Gastrocnemius medialis (tissue), 4 donors: ENCODE measurements at regions not wholly inside any gene's neighbourhood (a gene's known extent, or its start where the extent isn't known, plus 50 kb on each side); places are given as distances from the start of the nearest gene placed in this dataset.
A peak's percentile ranks its signal among the peaks of the same experiment; 100 is the strongest.

ENCODE experiments used
- ATAC-seq, 2 donors: fragments of 150-250 bp; one replicate each; pipeline ENCODE4 v1.9.1; 2016
- DNase-seq, 2 donors: peaks; one replicate each; pipeline ENCODE4 v3.0.0-alpha.2; 2019
- H3K27ac ChIP-seq, 4 donors: fragments of 200-600 bp; sonication (generic); 1 replicate in 1 of 4; 2 replicates in 3 of 4; pipeline ENCODE4 v1.5.1; 2016 to 2018; ENCODE audit warnings: mild to moderate bottlenecking in 2 of 4, moderate library complexity in 1 of 4
- H3K27me3 ChIP-seq, 3 donors: fragments of 200-600 bp; sonication (generic) in 2 of 3; 1 replicate in 1 of 3; 2 replicates in 2 of 3; pipeline versions ENCODE4 v1.5.1 to v1.6.0; 2016 to 2019; ENCODE audit warnings: mild to moderate bottlenecking in 1 of 3, moderate library complexity in 1 of 3
- H3K36me3 ChIP-seq, 2 donors: fragments of 200-600 bp; sonication (generic) in 1 of 2; one replicate each; pipeline ENCODE4 v1.5.1; 2017 to 2018
- H3K4me1 ChIP-seq, 2 donors: fragments of 200-600 bp; sonication (generic) in 1 of 2; one replicate each; pipeline ENCODE4 v1.5.1; 2016 to 2017; ENCODE audit warnings: mild to moderate bottlenecking in 2 of 2
- H3K4me3 ChIP-seq, 4 donors: fragments of 200-600 bp; sonication (generic) in 3 of 4; 1 replicate in 1 of 4; 2 replicates in 3 of 4; pipeline ENCODE4 v1.5.1; 2016 to 2019; ENCODE audit warnings: mild to moderate bottlenecking in 2 of 4
- H3K9me3 ChIP-seq, 3 donors: fragments of 200-600 bp; sonication (generic) in 2 of 3; 1 replicate in 1 of 3; 2 replicates in 2 of 3; pipeline ENCODE4 v1.5.1; 2016 to 2019
- POLR2A ChIP-seq, 2 donors: fragments of 450-650 bp; IDR thresholded peaks; one replicate each; pipeline ENCODE4 v1.6.1; 2017; ENCODE audit warnings: antibody characterized with exemption in 2 of 2, mild to moderate bottlenecking in 2 of 2, moderate library complexity in 2 of 2
- in situ Hi-C, 4 donors: fragments of 200-750 bp; cut with MboI; loops; one replicate each; pipeline versions ENCODE4 v1.15.0 to v1.8.0; 2017; ENCODE audit warnings: low sequenced_read_pairs in 4 of 4
- intact Hi-C: fragments of 100-400 bp; cut with DNase I; formaldehyde crosslinking; loops from one replicate; pipeline ENCODE4 v1.15.1; 2023; ENCODE audit warnings: low total_unique reads
- TF ChIP-seq, protein P1 (sequence below), 5 experiments: fragments of 450-650 bp in 3 of 5; fragments of 200-600 bp in 2 of 5; sonication (generic) in 2 of 5; IDR thresholded peaks in 4 of 5; conservative IDR thresholded peaks in 1 of 5; 1 replicate in 4 of 5; 2 replicates in 1 of 5; pipeline ENCODE4 v1.5.1; 2016 to 2019; ENCODE audit warnings: antibody characterized with exemption in 5 of 5, mild to moderate bottlenecking in 3 of 5, moderate library complexity in 3 of 5

DNA sequence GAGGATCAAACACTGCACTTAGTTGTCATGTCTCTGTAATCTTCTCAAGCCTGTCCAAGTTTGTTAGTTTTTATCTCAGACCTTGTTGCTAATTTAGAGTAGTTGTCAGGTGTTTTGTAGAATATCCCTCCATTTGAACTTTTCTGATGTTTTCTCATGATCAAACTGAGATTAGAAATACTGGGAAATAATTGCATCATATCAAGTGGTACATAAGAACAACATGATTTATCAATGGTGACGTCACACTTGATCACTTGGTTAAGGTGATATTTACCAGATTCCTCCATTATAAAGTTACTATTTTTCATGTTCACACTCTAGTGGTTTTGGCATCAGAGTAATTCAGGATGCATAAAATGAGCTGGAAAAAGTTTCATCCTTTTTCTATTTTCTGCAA, 1182.4 kb upstream of the ZEB2 start:
- Histone ChIP-seq H3K9me3 (no peaks in the 10 kb centered on the region), H3K4me3 (no peak overlapping the region), H3K27ac (no peak overlapping the region), H3K36me3 (no peaks in the 10 kb centered on the region), H3K4me1 (no peaks in the 10 kb centered on the region), H3K27me3 (no peaks in the 10 kb centered on the region)
- in situ Hi-C loops = no loop called here
- ATAC-seq (no peak), DNase-seq (no peak)
- intact Hi-C loops = no loop called here
- TF ChIP-seq, protein P1, sequence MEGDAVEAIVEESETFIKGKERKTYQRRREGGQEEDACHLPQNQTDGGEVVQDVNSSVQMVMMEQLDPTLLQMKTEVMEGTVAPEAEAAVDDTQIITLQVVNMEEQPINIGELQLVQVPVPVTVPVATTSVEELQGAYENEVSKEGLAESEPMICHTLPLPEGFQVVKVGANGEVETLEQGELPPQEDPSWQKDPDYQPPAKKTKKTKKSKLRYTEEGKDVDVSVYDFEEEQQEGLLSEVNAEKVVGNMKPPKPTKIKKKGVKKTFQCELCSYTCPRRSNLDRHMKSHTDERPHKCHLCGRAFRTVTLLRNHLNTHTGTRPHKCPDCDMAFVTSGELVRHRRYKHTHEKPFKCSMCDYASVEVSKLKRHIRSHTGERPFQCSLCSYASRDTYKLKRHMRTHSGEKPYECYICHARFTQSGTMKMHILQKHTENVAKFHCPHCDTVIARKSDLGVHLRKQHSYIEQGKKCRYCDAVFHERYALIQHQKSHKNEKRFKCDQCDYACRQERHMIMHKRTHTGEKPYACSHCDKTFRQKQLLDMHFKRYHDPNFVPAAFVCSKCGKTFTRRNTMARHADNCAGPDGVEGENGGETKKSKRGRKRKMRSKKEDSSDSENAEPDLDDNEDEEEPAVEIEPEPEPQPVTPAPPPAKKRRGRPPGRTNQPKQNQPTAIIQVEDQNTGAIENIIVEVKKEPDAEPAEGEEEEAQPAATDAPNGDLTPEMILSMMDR (IDR thresholded peaks at IDR 0.05 in 4 of 5, conservative IDR thresholded peaks at IDR 0.05 in 1 of 5) = no peak
- no peak for TF ChIP-seq POLR2A (IDR thresholded peaks at IDR 0.05)

DNA sequence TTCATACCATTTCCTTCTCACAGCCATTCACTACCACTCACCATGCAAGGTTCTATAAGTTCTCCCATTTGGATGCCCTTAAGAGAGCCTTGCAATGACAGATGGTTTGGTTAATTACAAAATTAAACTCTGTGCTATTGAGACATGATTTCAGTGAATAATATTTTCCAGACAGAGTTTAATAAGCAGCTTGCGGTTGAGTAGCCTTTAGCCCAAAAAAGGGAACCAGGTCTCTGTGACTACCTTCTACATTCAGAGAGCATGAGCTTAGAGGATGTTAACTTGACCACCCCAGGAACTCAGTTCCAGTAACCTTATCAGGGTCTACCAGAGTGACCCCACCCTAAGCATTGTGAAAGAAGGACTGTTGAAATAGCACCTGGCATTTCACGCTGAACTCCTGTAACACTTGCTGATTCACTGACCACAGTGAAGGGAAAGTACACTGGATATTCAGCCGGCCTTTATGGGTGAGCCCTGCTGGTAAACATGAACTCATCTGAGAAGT, 1173.1 kb upstream of the ZEB2 start:
- peak; percentile 1 to 25 for DNase-seq
- TF ChIP-seq POLR2A (IDR thresholded peaks at IDR 0.05) = no peak
- TF ChIP-seq, protein P1 (IDR thresholded peaks at IDR 0.05 in 4 of 5, conservative IDR thresholded peaks at IDR 0.05 in 1 of 5) = no peak
- peak in 1 of 2 donors; percentile 58 for ATAC-seq
- H3K4me1 ChIP-seq = no peaks in the 10 kb centered on the region
- in situ Hi-C loops (no loop called here), intact Hi-C loops (no loop called here)
- no peak overlapping the region for H3K27ac ChIP-seq
- H3K36me3 ChIP-seq = no peaks in the 10 kb centered on the region
- no peaks in the 10 kb centered on the region for H3K27me3 ChIP-seq
- H3K9me3 ChIP-seq = no peaks in the 10 kb centered on the region
- H3K4me3 ChIP-seq = no peak overlapping the region

DNA sequence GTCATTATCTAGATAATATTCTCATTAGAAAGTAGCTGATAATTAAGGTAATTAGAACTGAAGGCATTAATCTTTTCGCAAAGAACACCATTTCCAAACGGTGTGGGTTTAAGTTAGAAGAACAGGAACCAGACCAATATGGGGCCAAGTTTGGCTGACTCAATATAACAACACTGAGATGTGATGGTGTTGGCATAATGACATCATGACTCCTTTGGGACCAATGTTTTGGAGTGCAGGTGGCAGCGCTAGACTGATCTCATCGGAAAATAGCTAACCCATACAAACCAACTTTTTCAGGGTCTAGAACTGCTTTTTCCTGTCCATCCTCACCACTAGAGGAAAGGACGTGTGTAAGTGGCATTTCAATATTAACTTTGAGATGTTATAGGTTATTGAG, 1171.7 kb upstream of the ZEB2 start:
- Histone ChIP-seq H3K9me3 (no peaks in the 10 kb centered on the region), H3K27me3 (no peaks in the 10 kb centered on the region), H3K4me1 (no peaks in the 10 kb centered on the region), H3K27ac (no peak overlapping the region), H3K4me3 (no peak overlapping the region), H3K36me3 (no peaks in the 10 kb centered on the region)
- in situ Hi-C loops = no loop called here
- intact Hi-C loops = no loop called here
- no peak for TF ChIP-seq POLR2A (IDR thresholded peaks at IDR 0.05)
- TF ChIP-seq, protein P1 (IDR thresholded peaks at IDR 0.05 in 4 of 5, conservative IDR thresholded peaks at IDR 0.05 in 1 of 5) = no peak
- DNase-seq (no peak), ATAC-seq (no peak)

DNA sequence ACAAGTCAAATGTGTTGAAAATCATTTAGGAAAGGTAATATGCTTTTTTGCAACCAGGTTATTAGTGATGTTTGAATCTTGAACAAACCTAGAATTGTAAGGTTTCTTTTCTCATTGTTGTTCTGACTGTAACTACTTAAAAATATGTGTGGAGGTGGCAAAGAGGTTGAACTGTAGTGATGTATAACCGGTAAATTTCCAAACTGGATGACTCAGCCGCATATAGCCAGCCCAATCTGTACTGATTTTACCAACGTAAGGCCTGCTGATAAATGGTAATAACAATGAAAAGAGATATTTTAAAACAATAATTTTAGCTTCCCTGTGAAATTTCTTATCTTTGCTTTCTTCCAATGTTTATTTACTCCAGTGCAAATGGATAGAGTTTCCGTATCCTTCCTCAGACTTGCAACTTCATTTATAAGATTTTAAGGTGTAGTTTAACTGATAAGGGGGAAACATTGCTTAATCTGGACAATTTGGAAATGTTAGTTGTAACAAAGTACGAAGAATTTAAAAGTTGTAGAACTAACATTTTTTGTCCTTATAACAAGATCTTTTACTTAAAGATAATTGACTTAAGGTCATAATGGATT, 1170.4 kb upstream of the ZEB2 start:
- DNase-seq (no peak), ATAC-seq (no peak)
- H3K36me3 ChIP-seq = no peaks in the 10 kb centered on the region
- TF ChIP-seq, protein P1 (IDR thresholded peaks at IDR 0.05 in 4 of 5, conservative IDR thresholded peaks at IDR 0.05 in 1 of 5) = no peak
- TF ChIP-seq POLR2A (IDR thresholded peaks at IDR 0.05) = no peak
- intact Hi-C loops = no loop called here
- no peak overlapping the region for H3K27ac ChIP-seq
- H3K9me3 ChIP-seq = no peaks in the 10 kb centered on the region
- H3K4me3 ChIP-seq = no peak overlapping the region
- no peaks in the 10 kb centered on the region for H3K4me1 ChIP-seq
- no peaks in the 10 kb centered on the region for H3K27me3 ChIP-seq
- in situ Hi-C loops = no loop called here

DNA sequence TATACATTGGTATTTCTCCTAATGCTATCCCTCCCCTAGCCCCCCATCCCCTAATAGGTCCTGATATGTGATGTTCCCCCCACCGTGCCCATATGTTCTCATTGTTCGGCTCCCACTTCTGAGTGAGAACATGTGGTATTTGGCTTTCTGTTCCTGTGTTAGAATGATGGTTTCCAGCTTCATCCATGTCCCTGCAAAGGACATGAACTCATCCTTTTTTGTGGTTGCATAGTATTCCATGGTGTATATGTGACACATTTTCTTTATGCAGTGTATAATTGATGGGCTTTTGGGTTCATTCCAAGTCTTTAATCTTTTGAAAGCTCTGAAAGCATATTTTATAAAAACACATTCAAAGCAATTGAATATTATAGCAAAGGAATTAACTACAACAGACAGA, 1169.4 kb upstream of the ZEB2 start:
- TF ChIP-seq, protein P1 (IDR thresholded peaks at IDR 0.05 in 4 of 5, conservative IDR thresholded peaks at IDR 0.05 in 1 of 5) = no peak
- no peak for TF ChIP-seq POLR2A (IDR thresholded peaks at IDR 0.05)
- intact Hi-C loops (no loop called here), in situ Hi-C loops (no loop called here)
- Histone ChIP-seq H3K4me3 (no peak overlapping the region), H3K36me3 (no peaks in the 10 kb centered on the region), H3K27me3 (no peaks in the 10 kb centered on the region), H3K9me3 (no peaks in the 10 kb centered on the region), H3K4me1 (no peaks in the 10 kb centered on the region), H3K27ac (no peak overlapping the region)
- DNase-seq (no peak), ATAC-seq (no peak)
